Fibroblast of lung (primary cell): ENCODE measurements at regions not wholly inside any gene's neighbourhood (a gene's known extent, or its start where the extent isn't known, plus 50 kb on each side); places are given as distances from the start of the nearest gene placed in this dataset.

Experiments used
- DNase-seq, 2 donors: peaks; one replicate each; pipeline versions ENCODE4 v3.0.0 to v3.0.0-alpha.2; 2010; ENCODE audit warnings: low read depth in 2 of 2
- H2AFZ ChIP-seq: 2 replicates; pipeline ENCODE4 v1.5.1; 2012; ENCODE audit warnings: low read length, control low read depth, inconsistent platforms
- H3K27ac ChIP-seq: 2 replicates; pipeline ENCODE4 v1.5.1; 2011; ENCODE audit warnings: low read length, control low read depth; ENCODE audit not compliant: insufficient read depth
- H3K27me3 ChIP-seq: 2 replicates; pipeline ENCODE4 v1.5.1; 2011; ENCODE audit warnings: mild to moderate bottlenecking, low read length; ENCODE audit not compliant: control insufficient read depth, insufficient read depth
- H3K36me3 ChIP-seq: 2 replicates; pipeline ENCODE4 v1.5.1; 2011; ENCODE audit warnings: low read length; ENCODE audit not compliant: control insufficient read depth, insufficient read depth
- H3K4me1 ChIP-seq: 2 replicates; pipeline ENCODE4 v1.5.1; 2011; ENCODE audit warnings: low read length; ENCODE audit not compliant: control insufficient read depth, insufficient read depth; ENCODE audit errors: extremely low read depth
- H3K4me2 ChIP-seq: 2 replicates; pipeline ENCODE4 v1.5.1; 2011; ENCODE audit warnings: low read length, control low read depth; ENCODE audit not compliant: insufficient read depth; ENCODE audit errors: extremely low read depth
- H3K4me3 ChIP-seq, 4 experiments: fragments of 200-600 bp in 1 of 4; sonication (generic) in 1 of 4; replicated peaks in 1 of 4; 2 replicates each; pipeline ENCODE4 v1.5.1; 2011 to 2016; ENCODE audit warnings: low read length in 4 of 4, low read depth in 3 of 4, mild to moderate bottlenecking in 3 of 4, control low read depth in 2 of 4, inconsistent platforms in 1 of 4, mixed read lengths in 1 of 4; ENCODE audit not compliant: insufficient read depth in 1 of 4; ENCODE audit errors: control extremely low read depth in 1 of 4
- H3K79me2 ChIP-seq: 2 replicates; pipeline ENCODE4 v1.5.1; 2012; ENCODE audit warnings: mild to moderate bottlenecking, low read length, inconsistent platforms; ENCODE audit not compliant: control insufficient read depth, insufficient read depth
- H3K9ac ChIP-seq: 2 replicates; pipeline ENCODE4 v1.5.1; 2011; ENCODE audit warnings: mild to moderate bottlenecking, low read length, control low read depth; ENCODE audit not compliant: insufficient read depth
- H3K9me3 ChIP-seq: 2 replicates; pipeline ENCODE4 v1.5.1; 2012; ENCODE audit warnings: low read depth, low read length; ENCODE audit not compliant: control insufficient read depth, insufficient read depth
- H4K20me1 ChIP-seq: 2 replicates; pipeline ENCODE4 v1.5.1; 2011; ENCODE audit warnings: low read length; ENCODE audit not compliant: control insufficient read depth, insufficient read depth; ENCODE audit errors: extremely low read depth
- EZH2 ChIP-seq: IDR thresholded peaks from 2 replicates; pipeline ENCODE4 v1.5.1; 2012; ENCODE audit warnings: low read length, control low read depth, mild to moderate bottlenecking; ENCODE audit errors: missing control alignments
- TF ChIP-seq, protein P1 (sequence below), 2 donors: IDR thresholded peaks in 1 of 2; conservative IDR thresholded peaks in 1 of 2; 1 replicate in 1 of 2; 2 replicates in 1 of 2; pipeline ENCODE4 v1.5.1; 2011 to 2012; ENCODE audit warnings: low read length in 2 of 2, control low read depth in 1 of 2, inconsistent platforms in 1 of 2, low read depth in 1 of 2, mild to moderate bottlenecking in 1 of 2

- no peak overlapping the region for H3K4me3 ChIP-seq
- no peak overlapping the region for H2AFZ ChIP-seq
- no peaks in the 10 kb centered on the region for H3K79me2 ChIP-seq
- no peak overlapping the region for H3K4me2 ChIP-seq
- no peak overlapping the region for H3K9ac ChIP-seq
- DNase-seq = no peak
- TF ChIP-seq, protein P1, sequence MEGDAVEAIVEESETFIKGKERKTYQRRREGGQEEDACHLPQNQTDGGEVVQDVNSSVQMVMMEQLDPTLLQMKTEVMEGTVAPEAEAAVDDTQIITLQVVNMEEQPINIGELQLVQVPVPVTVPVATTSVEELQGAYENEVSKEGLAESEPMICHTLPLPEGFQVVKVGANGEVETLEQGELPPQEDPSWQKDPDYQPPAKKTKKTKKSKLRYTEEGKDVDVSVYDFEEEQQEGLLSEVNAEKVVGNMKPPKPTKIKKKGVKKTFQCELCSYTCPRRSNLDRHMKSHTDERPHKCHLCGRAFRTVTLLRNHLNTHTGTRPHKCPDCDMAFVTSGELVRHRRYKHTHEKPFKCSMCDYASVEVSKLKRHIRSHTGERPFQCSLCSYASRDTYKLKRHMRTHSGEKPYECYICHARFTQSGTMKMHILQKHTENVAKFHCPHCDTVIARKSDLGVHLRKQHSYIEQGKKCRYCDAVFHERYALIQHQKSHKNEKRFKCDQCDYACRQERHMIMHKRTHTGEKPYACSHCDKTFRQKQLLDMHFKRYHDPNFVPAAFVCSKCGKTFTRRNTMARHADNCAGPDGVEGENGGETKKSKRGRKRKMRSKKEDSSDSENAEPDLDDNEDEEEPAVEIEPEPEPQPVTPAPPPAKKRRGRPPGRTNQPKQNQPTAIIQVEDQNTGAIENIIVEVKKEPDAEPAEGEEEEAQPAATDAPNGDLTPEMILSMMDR (conservative IDR thresholded peaks at IDR 0.05 in 1 of 2, IDR thresholded peaks at IDR 0.05 in 1 of 2; ENCODE audit: low read depth in 1 of 2, low read length in 2 of 2) = no peak
- no peak for TF ChIP-seq EZH2
- H3K27ac ChIP-seq = no peak overlapping the region
- no peaks in the 10 kb centered on the region for H3K27me3 ChIP-seq
- H3K9me3 ChIP-seq = no peaks in the 10 kb centered on the region
- no peaks in the 10 kb centered on the region for H3K4me1 ChIP-seq
- no peaks in the 10 kb centered on the region for H4K20me1 ChIP-seq
- H3K36me3 ChIP-seq = no peaks in the 10 kb centered on the region
Observed at GRCh38 chr20:48205786-48206185, 420.5 kb upstream of the SULF2 start.

- TF ChIP-seq, protein P1 (conservative IDR thresholded peaks at IDR 0.05 in 1 of 2, IDR thresholded peaks at IDR 0.05 in 1 of 2; ENCODE audit: low read depth in 1 of 2, low read length in 2 of 2) = no peak
- no peak overlapping the region for H3K4me2 ChIP-seq
- no peaks in the 10 kb centered on the region for H3K4me1 ChIP-seq
- H3K27me3 ChIP-seq = no peaks in the 10 kb centered on the region
- H3K27ac ChIP-seq = no peak overlapping the region
- H2AFZ ChIP-seq = no peak overlapping the region
- no peaks in the 10 kb centered on the region for H3K9me3 ChIP-seq
- no peaks in the 10 kb centered on the region for H3K36me3 ChIP-seq
- H3K9ac ChIP-seq = no peak overlapping the region
- H3K4me3 ChIP-seq = no peak overlapping the region
- H4K20me1 ChIP-seq = no peaks in the 10 kb centered on the region
- H3K79me2 ChIP-seq = no peaks in the 10 kb centered on the region
- DNase-seq = no peak
Observed at GRCh38 chr20:48205281-48205782, 420.1 kb upstream of the SULF2 start.

- Histone ChIP-seq H3K36me3 (no peaks in the 10 kb centered on the region), H3K79me2 (no peaks in the 10 kb centered on the region), H3K27me3 (no peaks in the 10 kb centered on the region), H2AFZ (no peak overlapping the region), H3K9ac (no peak overlapping the region), H3K4me2 (no peak overlapping the region), H3K9me3 (no peaks in the 10 kb centered on the region), H3K4me3 (no peak overlapping the region), H3K27ac (no peak overlapping the region), H4K20me1 (no peaks in the 10 kb centered on the region), H3K4me1 (no peaks in the 10 kb centered on the region)
- TF ChIP-seq EZH2 = no peak
- TF ChIP-seq, protein P1 (conservative IDR thresholded peaks at IDR 0.05 in 1 of 2, IDR thresholded peaks at IDR 0.05 in 1 of 2; ENCODE audit: low read depth in 1 of 2, low read length in 2 of 2) = no peak
- DNase-seq = no peak
Observed at GRCh38 chr20:48204499-48204898, 419.2 kb upstream of the SULF2 start.
